Body of pancreas (tissue), 4 donors: ENCODE measurements at regions not wholly inside any gene's neighbourhood (a gene's known extent, or its start where the extent isn't known, plus 50 kb on each side); places are given as distances from the start of the nearest gene placed in this dataset.

Experiments used
- POLR2A ChIP-seq, 3 donors: fragments of 450-650 bp; IDR thresholded peaks; one replicate each; pipeline ENCODE4 v1.6.1; 2016; ENCODE audit warnings: antibody characterized with exemption in 3 of 3, mild to moderate bottlenecking in 2 of 3
- TF ChIP-seq, protein P1 (sequence below), 7 experiments: fragments of 450-650 bp in 4 of 7; fragments of 200-600 bp in 3 of 7; sonication (generic) in 3 of 7; IDR thresholded peaks; one replicate each; pipeline ENCODE4 v1.5.1; 2016 to 2019; ENCODE audit warnings: antibody characterized with exemption in 7 of 7

GRCh38 chr6:19964115-19964514, 126.9 kb downstream of the ID4 start:
- TF ChIP-seq, protein P1, sequence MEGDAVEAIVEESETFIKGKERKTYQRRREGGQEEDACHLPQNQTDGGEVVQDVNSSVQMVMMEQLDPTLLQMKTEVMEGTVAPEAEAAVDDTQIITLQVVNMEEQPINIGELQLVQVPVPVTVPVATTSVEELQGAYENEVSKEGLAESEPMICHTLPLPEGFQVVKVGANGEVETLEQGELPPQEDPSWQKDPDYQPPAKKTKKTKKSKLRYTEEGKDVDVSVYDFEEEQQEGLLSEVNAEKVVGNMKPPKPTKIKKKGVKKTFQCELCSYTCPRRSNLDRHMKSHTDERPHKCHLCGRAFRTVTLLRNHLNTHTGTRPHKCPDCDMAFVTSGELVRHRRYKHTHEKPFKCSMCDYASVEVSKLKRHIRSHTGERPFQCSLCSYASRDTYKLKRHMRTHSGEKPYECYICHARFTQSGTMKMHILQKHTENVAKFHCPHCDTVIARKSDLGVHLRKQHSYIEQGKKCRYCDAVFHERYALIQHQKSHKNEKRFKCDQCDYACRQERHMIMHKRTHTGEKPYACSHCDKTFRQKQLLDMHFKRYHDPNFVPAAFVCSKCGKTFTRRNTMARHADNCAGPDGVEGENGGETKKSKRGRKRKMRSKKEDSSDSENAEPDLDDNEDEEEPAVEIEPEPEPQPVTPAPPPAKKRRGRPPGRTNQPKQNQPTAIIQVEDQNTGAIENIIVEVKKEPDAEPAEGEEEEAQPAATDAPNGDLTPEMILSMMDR (IDR thresholded peaks at IDR 0.05) = no peak
- TF ChIP-seq POLR2A (IDR thresholded peaks at IDR 0.05) = no peak
